Mesenchymal stem cell (in vitro differentiated cells and primary cell): ENCODE measurements at regions not wholly inside any gene's neighbourhood (a gene's known extent, or its start where the extent isn't known, plus 50 kb on each side); places are given as distances from the start of the nearest gene placed in this dataset.

Source experiments
- DNase-seq: peaks from one replicate; pipeline ENCODE4 v3.0.0-alpha.2; 2013
- H2AFZ ChIP-seq: one replicate; pipeline ENCODE4 v1.6.1; 2013; ENCODE audit warnings: low read depth, mild to moderate bottlenecking, control low read depth, inconsistent platforms, low read length, moderate library complexity
- H2AK5ac ChIP-seq: 2 replicates; pipeline ENCODE4 v1.6.1; 2013; ENCODE audit warnings: low read length, moderate library complexity, mild to moderate bottlenecking, inconsistent platforms; ENCODE audit not compliant: severe bottlenecking
- H2BK120ac ChIP-seq: one replicate; pipeline ENCODE4 v1.6.1; 2013; ENCODE audit warnings: low read depth, mild to moderate bottlenecking, inconsistent platforms, low read length, moderate library complexity
- H2BK12ac ChIP-seq, 2 experiments: one replicate each; pipeline ENCODE4 v1.6.1; 2013; ENCODE audit warnings: inconsistent platforms in 2 of 2, low read length in 2 of 2, mild to moderate bottlenecking in 2 of 2, moderate library complexity in 2 of 2, control low read depth in 1 of 2
- H2BK15ac ChIP-seq: one replicate; pipeline ENCODE4 v1.6.1; 2013; ENCODE audit warnings: mild to moderate bottlenecking, low read depth, inconsistent platforms; ENCODE audit not compliant: poor library complexity, severe bottlenecking
- H2BK5ac ChIP-seq: 2 replicates; pipeline ENCODE4 v1.6.1; 2013; ENCODE audit warnings: low read depth, mild to moderate bottlenecking, low read length, control low read depth, inconsistent platforms; ENCODE audit not compliant: poor library complexity, severe bottlenecking
- H3K14ac ChIP-seq, 2 experiments: one replicate each; pipeline ENCODE4 v1.6.1; 2013; ENCODE audit warnings: inconsistent platforms in 2 of 2, low read length in 2 of 2, control low read depth in 1 of 2, mild to moderate bottlenecking in 1 of 2, moderate library complexity in 1 of 2
- H3K18ac ChIP-seq, 2 experiments: one replicate each; pipeline ENCODE4 v1.6.1; 2013; ENCODE audit warnings: inconsistent platforms in 2 of 2, low read length in 2 of 2, control low read depth in 1 of 2, low read depth in 1 of 2, mild to moderate bottlenecking in 1 of 2
- H3K23ac ChIP-seq, 2 experiments: one replicate each; pipeline ENCODE4 v1.6.1; 2013; ENCODE audit warnings: inconsistent platforms in 2 of 2, low read length in 2 of 2, mild to moderate bottlenecking in 2 of 2, moderate library complexity in 2 of 2, control low read depth in 1 of 2
- H3K27ac ChIP-seq: 2 replicates; pipeline ENCODE4 v1.5.1; 2013; ENCODE audit warnings: mild to moderate bottlenecking, moderate library complexity, low read length, control low read depth, inconsistent platforms; ENCODE audit not compliant: poor library complexity, severe bottlenecking
- H3K27me3 ChIP-seq, 2 experiments: 2 replicates each; pipeline versions ENCODE4 v1.6.1 to v1.7.0; 2013; ENCODE audit warnings: low read length in 2 of 2, mild to moderate bottlenecking in 2 of 2, moderate library complexity in 2 of 2, control low read depth in 1 of 2, inconsistent platforms in 1 of 2; ENCODE audit not compliant: control insufficient read depth in 1 of 2, insufficient read depth in 1 of 2
- H3K36me3 ChIP-seq, 2 experiments: 2 replicates each; pipeline versions ENCODE4 v1.6.1 to v1.7.0; 2013; ENCODE audit warnings: low read length in 2 of 2, control low read depth in 1 of 2, inconsistent platforms in 1 of 2, low read depth in 1 of 2, mild to moderate bottlenecking in 1 of 2; ENCODE audit not compliant: insufficient read depth in 2 of 2, control insufficient read depth in 1 of 2
- H3K4ac ChIP-seq, 2 experiments: one replicate each; pipeline ENCODE4 v1.6.1; 2013; ENCODE audit warnings: inconsistent platforms in 2 of 2, low read length in 2 of 2, mild to moderate bottlenecking in 2 of 2, moderate library complexity in 2 of 2, control low read depth in 1 of 2, low read depth in 1 of 2
- H3K4me1 ChIP-seq: 2 replicates; pipeline ENCODE4 v1.6.1; 2013; ENCODE audit warnings: low read depth, low read length, control low read depth; ENCODE audit not compliant: control insufficient read depth, insufficient read depth
- H3K4me2 ChIP-seq: 2 replicates; pipeline ENCODE4 v1.6.1; 2013; ENCODE audit warnings: low read length, mild to moderate bottlenecking, inconsistent platforms; ENCODE audit not compliant: poor library complexity, severe bottlenecking
- H3K4me3 ChIP-seq, 2 experiments: 2 replicates each; pipeline versions ENCODE4 v1.5.1 to v1.7.0; 2013; ENCODE audit warnings: low read length in 2 of 2, mild to moderate bottlenecking in 2 of 2, control low read depth in 1 of 2, low read depth in 1 of 2; ENCODE audit not compliant: insufficient read depth in 1 of 2
- H3K79me1 ChIP-seq: replicated peaks from 2 replicates; pipeline ENCODE4 v1.6.1; 2013; ENCODE audit warnings: mild to moderate bottlenecking, control low read depth, low read length, inconsistent platforms; ENCODE audit not compliant: poor library complexity, severe bottlenecking
- H3K9ac ChIP-seq: 2 replicates; pipeline ENCODE4 v1.7.0; 2013; ENCODE audit warnings: mild to moderate bottlenecking, low read length, moderate library complexity
- H3K9me3 ChIP-seq: 2 replicates; pipeline ENCODE4 v1.7.0; 2013; ENCODE audit warnings: mild to moderate bottlenecking, low read length; ENCODE audit not compliant: control insufficient read depth
- H4K8ac ChIP-seq: one replicate; pipeline ENCODE4 v1.6.1; 2013; ENCODE audit warnings: inconsistent platforms, mild to moderate bottlenecking, low read length, moderate library complexity
- H4K91ac ChIP-seq: one replicate; pipeline ENCODE4 v1.6.1; 2013; ENCODE audit warnings: mild to moderate bottlenecking, low read length, inconsistent platforms
- WGBS: methylation state at CpG from one replicate; pipeline ENCODE4 v1.1.7; 2013; ENCODE audit warnings: mixed read lengths; 5-methylcytosine and 5-hydroxymethylcytosine counted together

DNA sequence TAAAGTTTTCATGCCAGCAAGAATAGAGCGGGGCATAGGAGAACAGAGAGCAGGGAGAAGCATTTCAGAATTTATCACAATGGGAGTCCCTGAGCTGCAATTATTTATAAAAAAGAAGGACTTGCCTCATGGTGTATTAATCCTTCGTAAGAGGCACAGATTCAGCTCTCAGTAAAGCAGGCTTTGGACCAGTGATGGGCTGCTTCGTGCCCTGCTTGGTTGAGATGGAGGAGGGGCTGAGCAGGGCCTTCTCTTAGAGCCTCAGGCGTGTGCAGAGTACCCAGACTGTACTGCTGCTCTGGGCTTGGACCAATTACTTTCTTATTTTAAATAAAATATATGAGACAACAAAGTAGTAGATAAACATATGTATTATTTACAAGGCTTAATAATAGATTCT is 265.7 kb upstream of the SLC10A2 start:
- no peaks in the 10 kb centered on the region for H3K27me3 ChIP-seq
- H3K4me2 ChIP-seq, result no peak overlapping the region
- no peak for DNase-seq
- H2AK5ac ChIP-seq, result no peak overlapping the region
- H4K8ac ChIP-seq, result no peak overlapping the region
- no peaks in the 10 kb centered on the region for H3K79me1 ChIP-seq
- no peak overlapping the region for H2BK12ac ChIP-seq
- H3K14ac ChIP-seq, result no peak overlapping the region
- H3K36me3 ChIP-seq, result no peaks in the 10 kb centered on the region
- no peak overlapping the region for H4K91ac ChIP-seq
- H3K27ac ChIP-seq, result no peak overlapping the region
- no peak overlapping the region for H3K4ac ChIP-seq
- H2BK120ac ChIP-seq, result no peak overlapping the region
- H3K9ac ChIP-seq, result no peak overlapping the region
- WGBS, result 80% methylated on average over 3 of the region's 4 CpGs
- no peak overlapping the region for H2BK5ac ChIP-seq
- no peak overlapping the region for H3K18ac ChIP-seq
- H3K4me3 ChIP-seq, result no peak overlapping the region
- no peaks in the 10 kb centered on the region for H3K9me3 ChIP-seq
- no peak overlapping the region for H2AFZ ChIP-seq
- no peaks in the 10 kb centered on the region for H3K4me1 ChIP-seq
- no peak overlapping the region for H2BK15ac ChIP-seq
- no peak overlapping the region for H3K23ac ChIP-seq

DNA sequence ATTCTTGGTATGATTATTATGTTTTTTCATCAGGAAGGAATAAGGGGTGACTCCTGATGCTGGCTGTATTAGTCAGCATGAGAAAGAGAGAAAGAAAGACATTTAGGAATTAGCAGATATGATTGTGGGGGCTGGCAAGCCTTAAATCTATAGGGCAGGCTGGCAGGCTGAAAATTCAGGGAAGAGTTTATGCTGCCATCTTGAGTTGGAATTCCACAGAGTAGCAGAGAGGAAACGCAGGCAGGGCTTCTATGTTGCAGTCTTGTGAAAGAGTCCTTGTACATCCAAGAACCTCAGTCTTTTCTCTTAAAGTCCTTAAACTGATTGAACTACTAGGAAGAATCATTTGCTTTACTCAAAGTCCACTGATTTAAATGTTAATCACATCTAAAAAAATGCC is 262.7 kb upstream of the SLC10A2 start:
- no peak overlapping the region for H2BK12ac ChIP-seq
- H2BK5ac ChIP-seq, result no peak overlapping the region
- no peaks in the 10 kb centered on the region for H3K9me3 ChIP-seq
- 71% methylated on average over 1 of the region's 1 CpG for WGBS
- no peaks in the 10 kb centered on the region for H3K79me1 ChIP-seq
- H3K4me3 ChIP-seq, result no peak overlapping the region
- H2BK120ac ChIP-seq, result no peak overlapping the region
- no peak overlapping the region for H3K23ac ChIP-seq
- H3K14ac ChIP-seq, result no peak overlapping the region
- H3K36me3 ChIP-seq, result no peaks in the 10 kb centered on the region
- no peak overlapping the region for H3K4ac ChIP-seq
- H3K18ac ChIP-seq, result no peak overlapping the region
- H3K4me2 ChIP-seq, result no peak overlapping the region
- H3K9ac ChIP-seq, result no peak overlapping the region
- peak overlapping the region; percentile 48 for H2BK15ac ChIP-seq
- no peak for DNase-seq
- no peak overlapping the region for H3K27ac ChIP-seq
- H2AFZ ChIP-seq, result no peak overlapping the region
- no peak overlapping the region for H2AK5ac ChIP-seq
- H3K27me3 ChIP-seq, result no peaks in the 10 kb centered on the region
- H4K91ac ChIP-seq, result no peak overlapping the region
- H4K8ac ChIP-seq, result no peak overlapping the region
- no peaks in the 10 kb centered on the region for H3K4me1 ChIP-seq

DNA sequence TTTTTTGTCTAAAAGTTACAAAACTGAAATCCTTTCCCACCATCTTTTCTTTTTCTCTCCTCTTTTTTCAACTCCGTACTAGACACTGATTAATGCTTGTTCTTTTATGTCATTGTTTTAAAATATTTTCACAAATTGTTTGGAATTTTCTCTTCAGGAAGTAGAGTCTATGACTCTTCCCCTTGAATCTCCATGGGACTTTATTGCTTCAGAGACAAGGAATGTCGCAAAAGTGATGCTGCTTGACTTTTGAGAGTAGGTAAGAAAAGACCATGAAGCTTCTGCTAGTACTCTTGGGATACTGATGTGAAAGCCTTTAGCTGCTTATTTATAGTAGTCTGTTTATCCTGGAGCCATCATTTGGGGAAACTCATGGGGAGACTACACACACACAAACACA is 260.1 kb upstream of the SLC10A2 start:
- Histone ChIP-seq H3K23ac (no peak overlapping the region), H2BK15ac (no peak overlapping the region), H2BK5ac (no peak overlapping the region), H3K27ac (no peak overlapping the region), H3K4me1 (no peaks in the 10 kb centered on the region), H3K9ac (no peak overlapping the region), H2AK5ac (no peak overlapping the region), H3K4me3 (no peak overlapping the region), H4K91ac (no peak overlapping the region), H3K79me1 (no peaks in the 10 kb centered on the region), H2AFZ (no peak overlapping the region), H3K27me3 (no peaks in the 10 kb centered on the region), H3K14ac (no peak overlapping the region), H4K8ac (no peak overlapping the region), H2BK120ac (no peak overlapping the region), H3K36me3 (no peaks in the 10 kb centered on the region), H2BK12ac (no peak overlapping the region), H3K4ac (no peak overlapping the region), H3K9me3 (no peaks in the 10 kb centered on the region), H3K4me2 (no peak overlapping the region), H3K18ac (no peak overlapping the region)
- no peak for DNase-seq
- 64% methylated on average over 1 of the region's 2 CpGs for WGBS

DNA sequence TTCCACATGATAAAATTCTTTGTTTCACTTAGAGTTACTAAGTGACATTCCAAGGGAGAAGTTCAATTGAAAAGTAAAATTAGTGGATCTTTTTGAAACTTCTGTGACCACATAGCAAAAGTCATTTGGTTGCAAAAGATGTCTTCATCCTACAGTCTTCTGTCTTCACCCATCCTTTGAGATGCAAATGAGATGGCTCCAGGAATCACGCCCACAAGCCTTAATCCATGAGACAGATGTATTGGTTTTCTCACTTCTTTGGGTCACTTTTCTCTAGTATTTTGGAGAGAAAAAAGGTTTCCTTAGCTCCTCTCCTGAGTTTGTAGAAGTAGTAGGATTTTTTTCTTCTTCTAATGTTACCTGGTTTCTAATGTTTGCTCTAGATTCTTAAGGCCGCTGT is 259.5 kb upstream of the SLC10A2 start:
- WGBS, result no CpG with 5 or more reads among the region's 2 CpGs
- Histone ChIP-seq H4K8ac (no peak overlapping the region), H4K91ac (no peak overlapping the region), H2AFZ (no peak overlapping the region), H3K14ac (no peak overlapping the region), H3K9me3 (no peaks in the 10 kb centered on the region), H2BK120ac (no peak overlapping the region), H2BK12ac (no peak overlapping the region), H3K4me2 (no peak overlapping the region), H3K23ac (no peak overlapping the region), H2BK5ac (no peak overlapping the region), H2BK15ac (no peak overlapping the region), H2AK5ac (no peak overlapping the region), H3K4me1 (no peaks in the 10 kb centered on the region), H3K79me1 (no peaks in the 10 kb centered on the region), H3K36me3 (no peaks in the 10 kb centered on the region), H3K4ac (no peak overlapping the region), H3K27ac (no peak overlapping the region), H3K18ac (no peak overlapping the region), H3K9ac (no peak overlapping the region), H3K27me3 (no peaks in the 10 kb centered on the region), H3K4me3 (no peak overlapping the region)
- no peak for DNase-seq
